Skeletal muscle satellite cell (primary cell): ENCODE measurements at regions not wholly inside any gene's neighbourhood (a gene's known extent, or its start where the extent isn't known, plus 50 kb on each side); places are given as distances from the start of the nearest gene placed in this dataset.

Experiments
- H3K27me3 ChIP-seq: 2 replicates; pipeline ENCODE4 v1.7.0; 2013; ENCODE audit warnings: low read length; ENCODE audit not compliant: control insufficient read depth, insufficient read depth
- H3K36me3 ChIP-seq: 2 replicates; pipeline ENCODE4 v1.7.0; 2013; ENCODE audit warnings: mild to moderate bottlenecking, control low read depth, low read length; ENCODE audit not compliant: insufficient read depth
- H3K4me1 ChIP-seq: 2 replicates; pipeline ENCODE4 v1.7.0; 2013; ENCODE audit warnings: low read length; ENCODE audit not compliant: control insufficient read depth, insufficient read depth
- H3K4me2 ChIP-seq: 2 replicates; pipeline ENCODE4 v1.7.0; 2013; ENCODE audit warnings: mild to moderate bottlenecking, low read length
- H3K4me3 ChIP-seq: 2 replicates; pipeline ENCODE4 v1.7.0; 2013; ENCODE audit warnings: low read length
- H3K9ac ChIP-seq: 2 replicates; pipeline ENCODE4 v1.7.0; 2013; ENCODE audit warnings: mild to moderate bottlenecking, low read depth, low read length, moderate library complexity
- H3K9me3 ChIP-seq: replicated peaks from 2 replicates; pipeline ENCODE4 v1.7.0; 2013; ENCODE audit warnings: mild to moderate bottlenecking, control low read depth, low read length

GRCh38 chr9:89663614-89663970, 58.8 kb downstream of the GADD45G start:
- Histone ChIP-seq H3K4me1 (peaks cover 3% of the 10 kb centered on the region), H3K27me3 (no peaks in the 10 kb centered on the region), H3K4me2 (no peak overlapping the region), H3K4me3 (no peak overlapping the region), H3K9ac (no peak overlapping the region), H3K9me3 (no peaks in the 10 kb centered on the region), H3K36me3 (no peaks in the 10 kb centered on the region)

GRCh38 chr9:89664010-89664409, 59.2 kb downstream of the GADD45G start:
- Histone ChIP-seq H3K36me3 (no peaks in the 10 kb centered on the region), H3K4me1 (peaks cover 3% of the 10 kb centered on the region), H3K9me3 (no peaks in the 10 kb centered on the region), H3K27me3 (no peaks in the 10 kb centered on the region), H3K4me2 (no peak overlapping the region), H3K9ac (no peak overlapping the region), H3K4me3 (no peak overlapping the region)

GRCh38 chr9:89664896-89665329, 60.1 kb downstream of the GADD45G start:
- no peak overlapping the region for H3K9ac ChIP-seq
- no peaks in the 10 kb centered on the region for H3K27me3 ChIP-seq
- no peak overlapping the region for H3K4me3 ChIP-seq
- no peak overlapping the region for H3K4me2 ChIP-seq
- peaks cover 3% of the 10 kb centered on the region for H3K4me1 ChIP-seq
- H3K36me3 ChIP-seq: no peaks in the 10 kb centered on the region
- no peaks in the 10 kb centered on the region for H3K9me3 ChIP-seq

GRCh38 chr9:89666364-89666763, 61.6 kb downstream of the GADD45G start:
- Histone ChIP-seq H3K4me1 (peaks cover 3% of the 10 kb centered on the region), H3K27me3 (no peaks in the 10 kb centered on the region), H3K36me3 (no peaks in the 10 kb centered on the region), H3K9ac (no peak overlapping the region), H3K4me2 (no peak overlapping the region), H3K4me3 (no peak overlapping the region), H3K9me3 (no peaks in the 10 kb centered on the region)

GRCh38 chr9:89666950-89667349, 62.1 kb downstream of the GADD45G start:
- Histone ChIP-seq H3K9ac (no peak overlapping the region), H3K4me3 (no peak overlapping the region), H3K4me2 (no peak overlapping the region), H3K9me3 (no peaks in the 10 kb centered on the region), H3K27me3 (no peaks in the 10 kb centered on the region), H3K36me3 (no peaks in the 10 kb centered on the region), H3K4me1 (no peaks in the 10 kb centered on the region)

- Histone ChIP-seq H3K4me2 (no peak overlapping the region), H3K27me3 (no peaks in the 10 kb centered on the region), H3K36me3 (no peaks in the 10 kb centered on the region), H3K4me1 (no peaks in the 10 kb centered on the region), H3K4me3 (no peak overlapping the region), H3K9ac (no peak overlapping the region), H3K9me3 (no peaks in the 10 kb centered on the region)
Observed at GRCh38 chr9:89667726-89668125, 62.9 kb downstream of the GADD45G start.

- H3K4me1 ChIP-seq: no peaks in the 10 kb centered on the region
- H3K9me3 ChIP-seq: no peaks in the 10 kb centered on the region
- no peak overlapping the region for H3K4me2 ChIP-seq
- H3K36me3 ChIP-seq: no peaks in the 10 kb centered on the region
- no peaks in the 10 kb centered on the region for H3K27me3 ChIP-seq
- no peak overlapping the region for H3K4me3 ChIP-seq
- H3K9ac ChIP-seq: no peak overlapping the region
Observed at GRCh38 chr9:89668216-89668865, 63.5 kb downstream of the GADD45G start.

- no peaks in the 10 kb centered on the region for H3K27me3 ChIP-seq
- H3K4me3 ChIP-seq: no peak overlapping the region
- H3K4me2 ChIP-seq: no peak overlapping the region
- H3K36me3 ChIP-seq: no peaks in the 10 kb centered on the region
- H3K4me1 ChIP-seq: no peaks in the 10 kb centered on the region
- H3K9ac ChIP-seq: no peak overlapping the region
- H3K9me3 ChIP-seq: no peaks in the 10 kb centered on the region
Observed at GRCh38 chr9:89668866-89669246, 64.0 kb downstream of the GADD45G start.

GRCh38 chr9:89669361-89669842, 64.6 kb downstream of the GADD45G start:
- no peaks in the 10 kb centered on the region for H3K36me3 ChIP-seq
- H3K4me2 ChIP-seq: no peak overlapping the region
- H3K9ac ChIP-seq: no peak overlapping the region
- no peaks in the 10 kb centered on the region for H3K4me1 ChIP-seq
- H3K4me3 ChIP-seq: no peak overlapping the region
- H3K9me3 ChIP-seq: no peaks in the 10 kb centered on the region
- H3K27me3 ChIP-seq: no peaks in the 10 kb centered on the region

GRCh38 chr9:89670114-89670513, 65.3 kb downstream of the GADD45G start:
- H3K27me3 ChIP-seq: peaks cover under 1% of the 10 kb centered on the region
- no peak overlapping the region for H3K4me3 ChIP-seq
- no peaks in the 10 kb centered on the region for H3K9me3 ChIP-seq
- H3K9ac ChIP-seq: no peak overlapping the region
- H3K36me3 ChIP-seq: no peaks in the 10 kb centered on the region
- H3K4me1 ChIP-seq: no peaks in the 10 kb centered on the region
- H3K4me2 ChIP-seq: no peak overlapping the region

GRCh38 chr9:89670801-89671434, 66.1 kb downstream of the GADD45G start:
- Histone ChIP-seq H3K9ac (no peak overlapping the region), H3K4me1 (no peaks in the 10 kb centered on the region), H3K9me3 (no peaks in the 10 kb centered on the region), H3K4me2 (no peak overlapping the region), H3K4me3 (no peak overlapping the region), H3K27me3 (peaks cover 9% of the 10 kb centered on the region), H3K36me3 (no peaks in the 10 kb centered on the region)

GRCh38 chr9:89674667-89675057, 69.8 kb downstream of the GADD45G start:
- Histone ChIP-seq H3K36me3 (no peaks in the 10 kb centered on the region), H3K9ac (no peak overlapping the region)

More at GRCh38 chr9:89674667-89675057, 69.8 kb downstream of the GADD45G start:
- H3K9me3 ChIP-seq: no peaks in the 10 kb centered on the region
- H3K4me2 ChIP-seq: no peak overlapping the region
- H3K27me3 ChIP-seq: peaks cover 34% of the 10 kb centered on the region
- peaks cover 6% of the 10 kb centered on the region for H3K4me1 ChIP-seq
- no peak overlapping the region for H3K4me3 ChIP-seq
